HG03039 (cell line): ENCODE measurements at regions not wholly inside any gene's neighbourhood (a gene's known extent, or its start where the extent isn't known, plus 50 kb on each side); places are given as distances from the start of the nearest gene placed in this dataset.
"Not testable (repeated sequence)": the region's sequence is repeated elsewhere in the genome, so short reads cannot be mapped to it uniquely, and the experiment has no call there.

Source experiments
- ATAC-seq: cut with Tn5 transposase; IDR thresholded peaks from one replicate; pipeline ENCODE4 v1.9.1; 2021; ENCODE audit warnings: mild to moderate bottlenecking, moderate library complexity; ENCODE audit not compliant: unreplicated experiment

- not testable (repeated sequence) for ATAC-seq
These were observed 57.4 kb upstream of the NUTM2D start for GRCh38 chr10:87300163-87300562.

- peak; percentile 86 for ATAC-seq
These were observed 56.0 kb upstream of the NUTM2D start for GRCh38 chr10:87301466-87302115.

- ATAC-seq: not testable (repeated sequence)
These were observed 55.4 kb upstream of the NUTM2D start for GRCh38 chr10:87302132-87302531.

DNA sequence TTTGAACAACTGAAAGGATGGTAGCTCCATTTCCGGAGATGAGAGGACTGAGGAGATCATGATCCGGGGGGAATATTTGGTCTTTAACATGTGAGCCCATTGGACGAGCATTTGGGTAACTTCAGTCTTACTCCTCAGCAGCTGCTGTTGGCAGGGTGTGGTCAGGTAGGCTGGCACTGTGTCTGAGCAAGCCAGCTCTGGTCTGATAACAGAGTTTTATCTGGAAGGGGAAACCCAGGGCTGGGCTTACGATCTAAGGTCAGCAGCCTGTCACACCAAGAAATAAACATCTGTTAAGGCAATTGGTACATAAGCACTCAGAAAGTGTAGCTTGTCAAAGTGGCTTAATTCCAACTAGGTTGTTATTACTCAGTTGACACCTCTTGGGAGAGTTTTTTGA, 53.8 kb upstream of the NUTM2D start:
- ATAC-seq: not testable (repeated sequence)

- not testable (repeated sequence) for ATAC-seq
These were observed 50.9 kb upstream of the NUTM2D start for GRCh38 chr10:87306681-87307080.
